NCI-H1105 treated with DMSO at 0.1 percent for 48 hours (cell line): ENCODE measurements at regions not wholly inside any gene's neighbourhood (a gene's known extent, or its start where the extent isn't known, plus 50 kb on each side); places are given as distances from the start of the nearest gene placed in this dataset.

Experiments
- DNase-seq: peaks from one replicate; lab custom pipeline; 2025; lab: John Stamatoyannopoulos, UW

- DNase-seq = no peak
These were observed 497.8 kb downstream of the HS3ST4 start for GRCh38 chr16:26189536-26189935.

- DNase-seq = no peak
These were observed 502.8 kb downstream of the HS3ST4 start for GRCh38 chr16:26194526-26194925.

- DNase-seq = no peak
These were observed 503.5 kb downstream of the HS3ST4 start for GRCh38 chr16:26195225-26195624.

GRCh38 chr16:26196310-26196709 lies 504.6 kb downstream of the HS3ST4 start:
- DNase-seq = no peak

GRCh38 chr16:26196802-26197201 lies 505.0 kb downstream of the HS3ST4 start:
- no peak for DNase-seq

- DNase-seq = no peak
These were observed 505.9 kb downstream of the HS3ST4 start for GRCh38 chr16:26197707-26198106.

- no peak for DNase-seq
These were observed 506.5 kb downstream of the HS3ST4 start for GRCh38 chr16:26198221-26198620.

GRCh38 chr16:26204138-26204537 lies 512.4 kb downstream of the HS3ST4 start:
- no peak for DNase-seq

- no peak for DNase-seq
These were observed 519.8 kb downstream of the HS3ST4 start for GRCh38 chr16:26211542-26211941.

GRCh38 chr16:26212599-26212998 lies 520.8 kb downstream of the HS3ST4 start:
- no peak for DNase-seq

- no peak for DNase-seq
These were observed 522.9 kb downstream of the HS3ST4 start for GRCh38 chr16:26214581-26215174.

GRCh38 chr16:26220894-26221293 lies 529.1 kb downstream of the HS3ST4 start:
- DNase-seq = no peak

- DNase-seq = no peak
These were observed 539.9 kb downstream of the HS3ST4 start for GRCh38 chr16:26231647-26232046.

- DNase-seq = no peak
These were observed 549.0 kb downstream of the HS3ST4 start for GRCh38 chr16:26240807-26241206.

GRCh38 chr16:26247063-26247462 lies 555.3 kb downstream of the HS3ST4 start:
- DNase-seq = no peak

GRCh38 chr16:26252598-26252997 lies 560.8 kb downstream of the HS3ST4 start:
- no peak for DNase-seq

GRCh38 chr16:26261621-26262020 lies 569.9 kb downstream of the HS3ST4 start:
- peak; percentile 20 for DNase-seq

- DNase-seq = no peak
These were observed 571.6 kb downstream of the HS3ST4 start for GRCh38 chr16:26263406-26263805.

- no peak for DNase-seq
These were observed 575.9 kb downstream of the HS3ST4 start for GRCh38 chr16:26267641-26268040.

- no peak for DNase-seq
These were observed 577.9 kb downstream of the HS3ST4 start for GRCh38 chr16:26269673-26270072.

GRCh38 chr16:26273607-26274006 lies 581.8 kb downstream of the HS3ST4 start:
- no peak for DNase-seq

GRCh38 chr16:26275021-26275590 lies 583.3 kb downstream of the HS3ST4 start:
- no peak for DNase-seq

GRCh38 chr16:26276289-26276688 lies 584.5 kb downstream of the HS3ST4 start:
- no peak for DNase-seq
